ENCODE measurements at regions not wholly inside any gene's neighbourhood (a gene's known extent, or its start where the extent isn't known, plus 50 kb on each side); places are given as distances from the start of the nearest gene placed in this dataset.

- TF ChIP-seq CTCF (IDR thresholded peaks at IDR 0.05; ENCODE audit: partially characterized antibody, unreplicated experiment), result no peak
- H3K27ac Mint-ChIP-seq (ENCODE audit: unreplicated experiment), result no peak overlapping the region
- no peak for DNase-seq
- H3K4me1 Mint-ChIP-seq (ENCODE audit: low read depth, unreplicated experiment), result peaks cover 6% of the 10 kb centered on the region
- peaks cover 2% of the 10 kb centered on the region for H3K27me3 Mint-ChIP-seq (ENCODE audit: unreplicated experiment)
- H3K4me3 Mint-ChIP-seq (ENCODE audit: unreplicated experiment), result no peak overlapping the region
- H3K9me3 Mint-ChIP-seq (ENCODE audit: unreplicated experiment), result no peaks in the 10 kb centered on the region
- H3K36me3 Mint-ChIP-seq (ENCODE audit: unreplicated experiment), result no peaks in the 10 kb centered on the region
These were observed 379.4 kb upstream of the SGCD start for GRCh38 chr5:155947394-155948062.

GRCh38 chr5:155948576-155948975 lies 378.4 kb upstream of the SGCD start:
- Mint-ChIP-seq H3K27ac (ENCODE audit: unreplicated experiment) (no peak overlapping the region), H3K36me3 (ENCODE audit: unreplicated experiment) (no peaks in the 10 kb centered on the region), H3K4me1 (ENCODE audit: low read depth, unreplicated experiment) (peaks cover 6% of the 10 kb centered on the region), H3K4me3 (ENCODE audit: unreplicated experiment) (no peak overlapping the region), H3K9me3 (ENCODE audit: unreplicated experiment) (no peaks in the 10 kb centered on the region), H3K27me3 (ENCODE audit: unreplicated experiment) (peaks cover 2% of the 10 kb centered on the region)
- TF ChIP-seq CTCF (IDR thresholded peaks at IDR 0.05; ENCODE audit: partially characterized antibody, unreplicated experiment), result no peak
- DNase-seq, result no peak

GRCh38 chr5:155952486-155953089 lies 374.4 kb upstream of the SGCD start:
- Mint-ChIP-seq H3K4me3 (ENCODE audit: unreplicated experiment) (no peak overlapping the region), H3K36me3 (ENCODE audit: unreplicated experiment) (no peaks in the 10 kb centered on the region), H3K9me3 (ENCODE audit: unreplicated experiment) (no peaks in the 10 kb centered on the region), H3K27me3 (ENCODE audit: unreplicated experiment) (peaks cover 1% of the 10 kb centered on the region), H3K4me1 (ENCODE audit: low read depth, unreplicated experiment) (peaks cover 7% of the 10 kb centered on the region), H3K27ac (ENCODE audit: unreplicated experiment) (no peak overlapping the region)
- DNase-seq, result no peak
- no peak for TF ChIP-seq CTCF (IDR thresholded peaks at IDR 0.05; ENCODE audit: partially characterized antibody, unreplicated experiment)

- no peaks in the 10 kb centered on the region for H3K9me3 Mint-ChIP-seq (ENCODE audit: unreplicated experiment)
- DNase-seq, result no peak
- H3K4me1 Mint-ChIP-seq (ENCODE audit: low read depth, unreplicated experiment), result peaks cover 7% of the 10 kb centered on the region
- no peaks in the 10 kb centered on the region for H3K36me3 Mint-ChIP-seq (ENCODE audit: unreplicated experiment)
- TF ChIP-seq CTCF (IDR thresholded peaks at IDR 0.05; ENCODE audit: partially characterized antibody, unreplicated experiment), result no peak
- no peak overlapping the region for H3K27ac Mint-ChIP-seq (ENCODE audit: unreplicated experiment)
- H3K4me3 Mint-ChIP-seq (ENCODE audit: unreplicated experiment), result no peak overlapping the region
- peaks cover 3% of the 10 kb centered on the region for H3K27me3 Mint-ChIP-seq (ENCODE audit: unreplicated experiment)
These were observed 373.6 kb upstream of the SGCD start for GRCh38 chr5:155953335-155953734.

- DNase-seq, result no peak
- Mint-ChIP-seq H3K27ac (ENCODE audit: unreplicated experiment) (no peak overlapping the region), H3K36me3 (ENCODE audit: unreplicated experiment) (no peaks in the 10 kb centered on the region), H3K9me3 (ENCODE audit: unreplicated experiment) (no peaks in the 10 kb centered on the region), H3K27me3 (ENCODE audit: unreplicated experiment) (peaks cover 3% of the 10 kb centered on the region), H3K4me3 (ENCODE audit: unreplicated experiment) (no peak overlapping the region), H3K4me1 (ENCODE audit: low read depth, unreplicated experiment) (peaks cover 7% of the 10 kb centered on the region)
- no peak for TF ChIP-seq CTCF (IDR thresholded peaks at IDR 0.05; ENCODE audit: partially characterized antibody, unreplicated experiment)
These were observed 372.1 kb upstream of the SGCD start for GRCh38 chr5:155954701-155955445.
